WTC11 (cell line): ENCODE measurements at regions not wholly inside any gene's neighbourhood (a gene's known extent, or its start where the extent isn't known, plus 50 kb on each side); places are given as distances from the start of the nearest gene placed in this dataset.

Source experiments
- E2F5 ChIP-seq: sonication (generic); formaldehyde crosslinking; IDR thresholded peaks from 2 replicates; pipeline ENCODE4 v1.8.1; 2022; ENCODE audit warnings: mild to moderate bottlenecking, moderate library complexity, missing genetic modification reagents
- ESRRA ChIP-seq: sonication (generic); formaldehyde crosslinking; IDR thresholded peaks from 2 replicates; pipeline ENCODE4 v1.8.1; 2022; ENCODE audit warnings: mild to moderate bottlenecking, missing genetic modification reagents, borderline replicate concordance
- NR2C2 ChIP-seq: sonication (generic); formaldehyde crosslinking; IDR thresholded peaks from 2 replicates; pipeline ENCODE4 v1.8.0; 2022; ENCODE audit warnings: mild to moderate bottlenecking, missing genetic modification reagents
- SP1 ChIP-seq: sonication (generic); formaldehyde crosslinking; conservative IDR thresholded peaks from 2 replicates; pipeline ENCODE4 v1.8.1; 2022; ENCODE audit warnings: missing genetic modification reagents
- TF ChIP-seq, protein P1 (sequence below): fragments of 200-600 bp; IDR thresholded peaks from 2 replicates; pipeline ENCODE4 v1.8.0; 2022; ENCODE audit warnings: antibody characterized with exemption
- TF ChIP-seq, protein P2 (sequence below): sonication (generic); formaldehyde crosslinking; IDR thresholded peaks from 2 replicates; pipeline ENCODE4 v1.8.0; 2022; ENCODE audit warnings: mild to moderate bottlenecking, missing genetic modification reagents
- TF ChIP-seq, protein P3 (sequence below): sonication (generic); formaldehyde crosslinking; IDR thresholded peaks from 2 replicates; pipeline ENCODE4 v1.8.1; 2023; ENCODE audit warnings: mild to moderate bottlenecking, missing genetic modification reagents, moderate library complexity

DNA sequence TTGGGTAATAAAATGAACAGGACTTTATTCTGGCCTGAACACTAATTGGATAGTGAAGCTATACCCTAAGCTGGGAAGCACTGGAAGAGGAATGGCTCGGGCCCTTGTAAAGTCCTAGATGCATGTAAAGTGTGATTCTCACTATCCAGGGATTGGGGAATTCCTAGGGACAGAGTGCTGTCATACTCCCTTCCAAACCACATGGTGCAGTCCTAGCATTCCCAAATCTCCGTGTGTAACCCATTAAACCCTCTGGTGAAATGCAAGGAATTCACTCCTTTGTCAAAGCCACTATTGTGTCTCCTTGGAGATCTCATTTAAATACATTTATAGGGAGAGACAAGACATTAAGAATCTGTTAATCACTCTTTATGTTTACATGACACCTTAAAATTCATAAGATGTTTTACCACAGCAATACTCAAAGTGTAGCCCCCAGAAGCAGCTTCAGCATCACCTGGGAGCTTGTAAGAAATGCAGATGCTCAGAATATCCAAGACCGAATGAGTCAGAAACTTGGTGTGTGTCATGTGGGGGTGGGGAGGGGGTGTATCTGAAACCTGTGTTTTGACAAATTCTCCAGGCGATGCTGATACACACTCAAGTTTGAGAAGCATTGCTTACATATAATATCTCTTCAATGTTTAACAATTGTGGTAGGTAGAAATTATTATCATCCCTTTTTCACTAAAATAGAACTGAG lies 121.8 kb upstream of the NPHP3 start:
- TF ChIP-seq, protein P1, sequence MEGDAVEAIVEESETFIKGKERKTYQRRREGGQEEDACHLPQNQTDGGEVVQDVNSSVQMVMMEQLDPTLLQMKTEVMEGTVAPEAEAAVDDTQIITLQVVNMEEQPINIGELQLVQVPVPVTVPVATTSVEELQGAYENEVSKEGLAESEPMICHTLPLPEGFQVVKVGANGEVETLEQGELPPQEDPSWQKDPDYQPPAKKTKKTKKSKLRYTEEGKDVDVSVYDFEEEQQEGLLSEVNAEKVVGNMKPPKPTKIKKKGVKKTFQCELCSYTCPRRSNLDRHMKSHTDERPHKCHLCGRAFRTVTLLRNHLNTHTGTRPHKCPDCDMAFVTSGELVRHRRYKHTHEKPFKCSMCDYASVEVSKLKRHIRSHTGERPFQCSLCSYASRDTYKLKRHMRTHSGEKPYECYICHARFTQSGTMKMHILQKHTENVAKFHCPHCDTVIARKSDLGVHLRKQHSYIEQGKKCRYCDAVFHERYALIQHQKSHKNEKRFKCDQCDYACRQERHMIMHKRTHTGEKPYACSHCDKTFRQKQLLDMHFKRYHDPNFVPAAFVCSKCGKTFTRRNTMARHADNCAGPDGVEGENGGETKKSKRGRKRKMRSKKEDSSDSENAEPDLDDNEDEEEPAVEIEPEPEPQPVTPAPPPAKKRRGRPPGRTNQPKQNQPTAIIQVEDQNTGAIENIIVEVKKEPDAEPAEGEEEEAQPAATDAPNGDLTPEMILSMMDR, result no peak
- TF ChIP-seq SP1 (no peak), ESRRA (no peak), NR2C2 (CRISPR knock-in tag) (no peak), E2F5 (CRISPR knock-in tag) (no peak)
- TF ChIP-seq, protein P2, sequence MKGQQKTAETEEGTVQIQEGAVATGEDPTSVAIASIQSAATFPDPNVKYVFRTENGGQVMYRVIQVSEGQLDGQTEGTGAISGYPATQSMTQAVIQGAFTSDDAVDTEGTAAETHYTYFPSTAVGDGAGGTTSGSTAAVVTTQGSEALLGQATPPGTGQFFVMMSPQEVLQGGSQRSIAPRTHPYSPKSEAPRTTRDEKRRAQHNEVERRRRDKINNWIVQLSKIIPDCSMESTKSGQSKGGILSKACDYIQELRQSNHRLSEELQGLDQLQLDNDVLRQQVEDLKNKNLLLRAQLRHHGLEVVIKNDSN (CRISPR knock-in tag), result no peak
- TF ChIP-seq, protein P3, sequence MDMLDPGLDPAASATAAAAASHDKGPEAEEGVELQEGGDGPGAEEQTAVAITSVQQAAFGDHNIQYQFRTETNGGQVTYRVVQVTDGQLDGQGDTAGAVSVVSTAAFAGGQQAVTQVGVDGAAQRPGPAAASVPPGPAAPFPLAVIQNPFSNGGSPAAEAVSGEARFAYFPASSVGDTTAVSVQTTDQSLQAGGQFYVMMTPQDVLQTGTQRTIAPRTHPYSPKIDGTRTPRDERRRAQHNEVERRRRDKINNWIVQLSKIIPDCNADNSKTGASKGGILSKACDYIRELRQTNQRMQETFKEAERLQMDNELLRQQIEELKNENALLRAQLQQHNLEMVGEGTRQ (CRISPR knock-in tag), result no peak
